Astrocyte (in vitro differentiated cells and primary cell): ENCODE measurements at regions not wholly inside any gene's neighbourhood (a gene's known extent, or its start where the extent isn't known, plus 50 kb on each side); places are given as distances from the start of the nearest gene placed in this dataset.

Experiments used
- DNase-seq: peaks from one replicate; pipeline ENCODE4 v3.0.0-alpha.2; 2010; ENCODE audit warnings: low read depth
- FAIRE-seq: peaks from 2 replicates; lab custom pipeline; 2011; peaks lifted over from hg19 to GRCh38; lab: Jason Lieb, UNC
- H2AFZ ChIP-seq: 2 replicates; pipeline ENCODE4 v1.6.0; 2012; ENCODE audit warnings: low read depth, low read length, inconsistent platforms
- H3K27ac ChIP-seq: 2 replicates; pipeline ENCODE4 v1.5.1; 2011; ENCODE audit warnings: low read depth, low read length, inconsistent platforms
- H3K27me3 ChIP-seq: 2 replicates; pipeline ENCODE4 v1.6.0; 2011; ENCODE audit warnings: low read length, inconsistent platforms; ENCODE audit not compliant: insufficient read depth
- H3K36me3 ChIP-seq: 2 replicates; pipeline ENCODE4 v1.5.1; 2011; ENCODE audit warnings: low read length, inconsistent platforms; ENCODE audit not compliant: insufficient read depth
- H3K4me1 ChIP-seq: 2 replicates; pipeline ENCODE4 v1.5.1; 2011; ENCODE audit warnings: low read length, inconsistent platforms; ENCODE audit not compliant: insufficient read depth
- H3K4me2 ChIP-seq: 2 replicates; pipeline ENCODE4 v1.6.0; 2012; ENCODE audit warnings: low read length, inconsistent platforms
- H3K4me3 ChIP-seq: 2 replicates; pipeline ENCODE4 v1.5.1; 2011; ENCODE audit warnings: low read depth, mild to moderate bottlenecking, low read length, inconsistent platforms; ENCODE audit not compliant: insufficient read depth
- H3K79me2 ChIP-seq: 2 replicates; pipeline ENCODE4 v1.6.0; 2012; ENCODE audit warnings: mild to moderate bottlenecking, low read length, inconsistent platforms; ENCODE audit not compliant: insufficient read depth
- H3K9ac ChIP-seq: 2 replicates; pipeline ENCODE4 v1.6.0; 2012; ENCODE audit warnings: mild to moderate bottlenecking, low read length, inconsistent platforms
- H3K9me3 ChIP-seq: 2 replicates; pipeline ENCODE4 v1.5.1; 2012; ENCODE audit warnings: low read depth, mild to moderate bottlenecking, low read length, inconsistent platforms; ENCODE audit not compliant: insufficient read depth
- H4K20me1 ChIP-seq: 2 replicates; pipeline ENCODE4 v1.6.0; 2012; ENCODE audit warnings: low read length, inconsistent platforms; ENCODE audit not compliant: insufficient read depth
- H3K27ac Mint-ChIP-seq: one replicate; pipeline ENCODE4 v1.8.0; 2021; ENCODE audit warnings: mild to moderate bottlenecking, mixed read lengths; ENCODE audit not compliant: unreplicated experiment
- H3K27me3 Mint-ChIP-seq: one replicate; pipeline ENCODE4 v1.8.0; 2021; ENCODE audit warnings: low read depth, mixed read lengths; ENCODE audit not compliant: unreplicated experiment
- H3K36me3 Mint-ChIP-seq: one replicate; pipeline ENCODE4 v1.8.0; 2021; ENCODE audit warnings: low read depth, mixed read lengths; ENCODE audit not compliant: unreplicated experiment
- H3K4me1 Mint-ChIP-seq: one replicate; pipeline ENCODE4 v1.8.0; 2021; ENCODE audit warnings: low read depth, mixed read lengths; ENCODE audit not compliant: unreplicated experiment
- H3K4me3 Mint-ChIP-seq: one replicate; pipeline ENCODE4 v1.8.0; 2021; ENCODE audit warnings: mild to moderate bottlenecking, moderate library complexity, mixed read lengths; ENCODE audit not compliant: unreplicated experiment
- H3K9me3 Mint-ChIP-seq: one replicate; pipeline ENCODE4 v1.8.0; 2021; ENCODE audit warnings: mild to moderate bottlenecking, mixed read lengths; ENCODE audit not compliant: unreplicated experiment
- CTCF ChIP-seq: IDR thresholded peaks from 2 replicates; pipeline ENCODE4 v1.5.1; 2011; ENCODE audit warnings: low read depth, mild to moderate bottlenecking, inconsistent platforms, low read length, moderate library complexity; ENCODE audit not compliant: insufficient read depth
- EZH2 ChIP-seq: IDR thresholded peaks from 2 replicates; pipeline ENCODE4 v1.6.1; 2012; ENCODE audit warnings: mild to moderate bottlenecking, low read length, inconsistent platforms; ENCODE audit not compliant: insufficient read depth

- Histone ChIP-seq H3K4me1 (no peaks in the 10 kb centered on the region), H3K9me3 (no peaks in the 10 kb centered on the region), H3K36me3 (no peaks in the 10 kb centered on the region), H3K79me2 (no peaks in the 10 kb centered on the region), H3K4me2 (no peak overlapping the region), H2AFZ (no peak overlapping the region), H3K9ac (no peak overlapping the region), H3K27ac (no peak overlapping the region), H3K27me3 (no peaks in the 10 kb centered on the region), H3K4me3 (no peak overlapping the region), H4K20me1 (no peaks in the 10 kb centered on the region)
- TF ChIP-seq EZH2: no peak
- TF ChIP-seq CTCF: no peak
- FAIRE-seq (no peak), DNase-seq (no peak)
- Mint-ChIP-seq H3K27ac (no peak overlapping the region), H3K9me3 (peaks cover 10% of the 10 kb centered on the region), H3K36me3 (no peaks in the 10 kb centered on the region), H3K4me3 (no peak overlapping the region), H3K27me3 (peaks cover 15% of the 10 kb centered on the region), H3K4me1 (no peaks in the 10 kb centered on the region)
Measured at GRCh38 chr1:115567431-115567830, 74.3 kb upstream of the VANGL1 start.

GRCh38 chr1:115565791-115566190 lies 76.0 kb upstream of the VANGL1 start:
- Mint-ChIP-seq H3K4me3 (no peak overlapping the region), H3K27ac (no peak overlapping the region), H3K27me3 (peaks cover 15% of the 10 kb centered on the region), H3K36me3 (no peaks in the 10 kb centered on the region), H3K4me1 (no peaks in the 10 kb centered on the region), H3K9me3 (peaks cover 8% of the 10 kb centered on the region)
- Histone ChIP-seq H3K27me3 (no peaks in the 10 kb centered on the region), H3K4me3 (no peak overlapping the region), H3K4me2 (no peak overlapping the region), H3K4me1 (no peaks in the 10 kb centered on the region), H3K79me2 (no peaks in the 10 kb centered on the region), H4K20me1 (no peaks in the 10 kb centered on the region), H3K27ac (no peak overlapping the region), H3K9ac (no peak overlapping the region), H2AFZ (no peak overlapping the region), H3K9me3 (no peaks in the 10 kb centered on the region), H3K36me3 (no peaks in the 10 kb centered on the region)
- TF ChIP-seq EZH2 (no peak), CTCF (no peak)
- DNase-seq: no peak
- FAIRE-seq: no peak

GRCh38 chr1:115565353-115565752 lies 76.4 kb upstream of the VANGL1 start:
- peaks cover 15% of the 10 kb centered on the region for H3K27me3 Mint-ChIP-seq
- H3K36me3 ChIP-seq: no peaks in the 10 kb centered on the region
- no peaks in the 10 kb centered on the region for H3K79me2 ChIP-seq
- H3K36me3 Mint-ChIP-seq: no peaks in the 10 kb centered on the region
- H3K4me2 ChIP-seq: no peak overlapping the region
- no peak overlapping the region for H2AFZ ChIP-seq
- no peaks in the 10 kb centered on the region for H4K20me1 ChIP-seq
- H3K4me3 Mint-ChIP-seq: no peak overlapping the region
- peaks cover 8% of the 10 kb centered on the region for H3K9me3 Mint-ChIP-seq
- no peaks in the 10 kb centered on the region for H3K4me1 Mint-ChIP-seq
- no peak overlapping the region for H3K27ac Mint-ChIP-seq
- TF ChIP-seq EZH2: no peak
- TF ChIP-seq CTCF: no peak
- no peak overlapping the region for H3K27ac ChIP-seq
- no peak overlapping the region for H3K4me3 ChIP-seq
- H3K9me3 ChIP-seq: no peaks in the 10 kb centered on the region
- H3K4me1 ChIP-seq: no peaks in the 10 kb centered on the region
- FAIRE-seq (no peak), DNase-seq (no peak)
- no peak overlapping the region for H3K9ac ChIP-seq
- no peaks in the 10 kb centered on the region for H3K27me3 ChIP-seq
